ENCODE measurements at regions not wholly inside any gene's neighbourhood (a gene's known extent, or its start where the extent isn't known, plus 50 kb on each side); places are given as distances from the start of the nearest gene placed in this dataset.

GRCh38 chr15:77741106-77741505 lies 108.4 kb upstream of the LINGO1 start:
- Histone ChIP-seq H3K36me3 (no peaks in the 10 kb centered on the region), H3K27me3 (ENCODE audit: insufficient read depth, low read depth, severe bottlenecking) (no peaks in the 10 kb centered on the region), H3K9me3 (ENCODE audit: severe bottlenecking) (no peaks in the 10 kb centered on the region), H3K4me3 (ENCODE audit: low read depth, low read length) (no peak overlapping the region), H3K27ac (no peak overlapping the region)
- no peak for DNase-seq
- no peak for TF ChIP-seq CTCF (IDR thresholded peaks at IDR 0.05; ENCODE audit: low read depth, low read length)

DNA sequence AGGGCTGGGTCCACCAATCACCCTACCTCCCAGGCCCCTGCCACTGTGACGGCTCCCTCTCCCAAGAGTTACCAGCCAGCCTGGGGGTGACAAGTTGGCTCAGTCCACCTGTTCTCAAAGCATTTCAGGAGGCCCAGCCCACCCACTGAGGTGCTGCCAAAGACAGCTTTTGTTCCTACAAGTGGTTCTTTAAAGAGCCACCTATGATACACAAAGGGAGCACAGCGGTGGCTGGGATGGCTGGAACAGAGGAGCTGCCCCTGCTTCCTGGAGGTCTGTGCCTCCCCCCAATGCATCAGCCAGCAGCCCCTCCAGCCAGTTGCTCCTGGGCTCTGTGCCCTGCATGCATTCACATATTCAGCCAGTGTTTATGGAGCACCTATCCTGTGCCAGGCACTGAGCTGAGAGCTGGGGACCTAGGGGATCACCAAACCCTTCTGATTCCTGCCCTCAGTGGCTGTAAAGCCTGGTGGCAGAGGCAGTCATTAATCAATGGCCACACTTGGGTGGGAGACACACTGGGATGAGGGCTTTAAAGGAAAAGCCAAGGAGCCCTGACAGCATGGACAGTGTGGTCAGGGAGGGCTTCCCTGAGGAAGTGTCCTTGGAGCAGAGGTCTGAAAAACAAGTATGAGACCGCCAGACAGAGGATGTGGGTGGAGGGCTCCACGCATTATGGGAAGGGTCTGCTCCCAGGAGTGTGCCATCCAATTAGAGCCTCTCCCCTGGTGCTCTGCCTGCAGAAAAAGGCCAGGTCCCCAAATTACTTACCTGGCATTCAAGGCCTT lies 107.1 kb upstream of the LINGO1 start:
- H3K4me3 ChIP-seq (ENCODE audit: low read depth, low read length): no peak overlapping the region
- no peaks in the 10 kb centered on the region for H3K9me3 ChIP-seq (ENCODE audit: severe bottlenecking)
- no peak overlapping the region for H3K27ac ChIP-seq
- no peaks in the 10 kb centered on the region for H3K27me3 ChIP-seq (ENCODE audit: insufficient read depth, low read depth, severe bottlenecking)
- no peak for TF ChIP-seq CTCF (IDR thresholded peaks at IDR 0.05; ENCODE audit: low read depth, low read length)
- no peak for DNase-seq
- H3K36me3 ChIP-seq: no peaks in the 10 kb centered on the region

GRCh38 chr15:77738441-77739302 lies 106.0 kb upstream of the LINGO1 start:
- DNase-seq: no peak
- Histone ChIP-seq H3K27ac (no peak overlapping the region), H3K27me3 (ENCODE audit: insufficient read depth, low read depth, severe bottlenecking) (no peaks in the 10 kb centered on the region)

GRCh38 chr15:77738038-77738370 lies 105.3 kb upstream of the LINGO1 start:
- DNase-seq: no peak
- Histone ChIP-seq H3K9me3 (ENCODE audit: severe bottlenecking) (no peaks in the 10 kb centered on the region), H3K4me3 (ENCODE audit: low read depth, low read length) (no peak overlapping the region), H3K36me3 (no peaks in the 10 kb centered on the region), H3K27ac (no peak overlapping the region), H3K27me3 (ENCODE audit: insufficient read depth, low read depth, severe bottlenecking) (no peaks in the 10 kb centered on the region)
- no peak for TF ChIP-seq CTCF (IDR thresholded peaks at IDR 0.05; ENCODE audit: low read depth, low read length)

More at GRCh38 chr15:77738441-77739302, 106.0 kb upstream of the LINGO1 start:
- no peaks in the 10 kb centered on the region for H3K9me3 ChIP-seq (ENCODE audit: severe bottlenecking)
- no peaks in the 10 kb centered on the region for H3K36me3 ChIP-seq
- H3K4me3 ChIP-seq (ENCODE audit: low read depth, low read length): no peak overlapping the region
- no peak for TF ChIP-seq CTCF (IDR thresholded peaks at IDR 0.05; ENCODE audit: low read depth, low read length)

DNA sequence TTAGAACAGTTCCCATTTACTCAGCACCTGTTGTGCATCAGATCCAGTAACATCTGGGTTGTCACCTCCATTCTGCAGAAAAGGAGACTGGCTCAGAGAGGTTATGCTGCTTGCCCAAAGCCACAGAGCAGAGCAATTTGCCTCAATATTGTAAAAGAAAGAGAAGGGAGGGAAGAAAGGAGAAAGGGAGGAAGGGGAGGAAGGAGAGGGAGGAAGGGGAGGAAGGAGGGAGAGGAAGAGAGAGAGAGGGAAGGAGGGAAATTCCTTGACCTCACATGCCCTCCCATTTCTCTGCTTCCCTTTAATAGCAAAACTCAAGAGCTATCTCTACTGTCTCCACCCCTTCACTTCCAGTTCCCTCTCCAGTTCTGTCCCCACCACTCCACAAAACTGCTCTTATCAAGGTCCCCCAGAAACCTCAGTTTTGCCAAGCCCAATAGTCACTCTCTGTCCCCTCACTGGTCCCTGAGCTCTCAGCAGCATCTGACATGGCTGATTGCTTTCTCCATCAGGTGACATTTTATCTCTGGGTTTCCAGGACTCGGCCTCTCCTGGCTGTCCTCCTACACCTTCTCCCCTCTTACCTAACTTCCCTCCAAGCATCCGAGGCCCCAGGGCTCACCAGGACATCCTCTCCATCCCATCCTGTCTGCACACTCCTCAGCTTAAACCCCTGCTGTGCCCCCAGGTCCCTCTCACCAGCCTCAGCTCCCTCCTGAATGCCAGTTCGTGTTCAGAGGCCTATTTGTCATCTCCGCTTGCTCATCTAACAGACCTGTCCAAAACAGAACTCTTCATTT lies 104.7 kb upstream of the LINGO1 start:
- no peak for TF ChIP-seq CTCF (IDR thresholded peaks at IDR 0.05; ENCODE audit: low read depth, low read length)
- Histone ChIP-seq H3K36me3 (no peaks in the 10 kb centered on the region), H3K9me3 (ENCODE audit: severe bottlenecking) (no peaks in the 10 kb centered on the region), H3K27me3 (ENCODE audit: insufficient read depth, low read depth, severe bottlenecking) (no peaks in the 10 kb centered on the region), H3K4me3 (ENCODE audit: low read depth, low read length) (no peak overlapping the region), H3K27ac (no peak overlapping the region)
- DNase-seq: no peak
